ENCODE measurements at regions not wholly inside any gene's neighbourhood (a gene's known extent, or its start where the extent isn't known, plus 50 kb on each side); places are given as distances from the start of the nearest gene placed in this dataset.

DNA sequence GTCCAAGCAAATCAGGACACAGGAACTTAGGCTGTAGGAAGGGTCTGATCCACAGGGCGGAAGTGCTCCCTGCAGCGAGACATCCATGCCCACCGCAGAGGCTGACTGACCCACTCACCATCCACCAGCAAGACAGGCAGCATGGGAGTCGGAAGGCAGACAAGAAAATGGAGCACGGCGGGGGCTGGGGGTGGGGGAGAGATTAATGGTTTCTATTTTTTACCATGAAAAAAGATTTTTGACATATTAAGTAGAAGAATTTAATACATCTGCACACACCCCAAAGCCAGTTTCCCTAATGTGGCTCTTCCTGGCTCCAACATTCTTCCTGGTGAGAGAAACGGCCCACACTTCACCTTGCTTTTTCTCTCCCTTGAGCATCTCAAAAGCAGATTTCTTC lies 55.1 kb upstream of the ST8SIA3 start:
- Histone ChIP-seq H3K4me2 (ENCODE audit: low read length) (no peak overlapping the region), H2AFZ (ENCODE audit: low read depth, low read length) (no peak overlapping the region), H4K20me1 (ENCODE audit: insufficient read depth, low read length) (no peaks in the 10 kb centered on the region), H3K27ac (ENCODE audit: low read depth, low read length) (no peak overlapping the region), H3K4me3 (ENCODE audit: insufficient read depth, low read depth, low read length) (no peak overlapping the region), H3K36me3 (ENCODE audit: insufficient read depth, low read length) (no peaks in the 10 kb centered on the region), H3K4me1 (ENCODE audit: insufficient read depth, low read length) (no peaks in the 10 kb centered on the region), H3K27me3 (ENCODE audit: insufficient read depth, low read length) (no peaks in the 10 kb centered on the region), H3K79me2 (ENCODE audit: insufficient read depth, low read length) (no peaks in the 10 kb centered on the region), H3K9ac (ENCODE audit: low read length) (no peak overlapping the region), H3K9me3 (ENCODE audit: insufficient read depth, low read depth, low read length) (no peaks in the 10 kb centered on the region)
- H3K4me1 Mint-ChIP-seq (ENCODE audit: low read depth, unreplicated experiment): no peaks in the 10 kb centered on the region
- H3K36me3 Mint-ChIP-seq (ENCODE audit: low read depth, unreplicated experiment): no peaks in the 10 kb centered on the region
- FAIRE-seq: no peak
- H3K9me3 Mint-ChIP-seq (ENCODE audit: unreplicated experiment): no peaks in the 10 kb centered on the region
- no peak for TF ChIP-seq EZH2 (IDR thresholded peaks at IDR 0.05; ENCODE audit: insufficient read depth, low read length)
- TF ChIP-seq, protein P1, sequence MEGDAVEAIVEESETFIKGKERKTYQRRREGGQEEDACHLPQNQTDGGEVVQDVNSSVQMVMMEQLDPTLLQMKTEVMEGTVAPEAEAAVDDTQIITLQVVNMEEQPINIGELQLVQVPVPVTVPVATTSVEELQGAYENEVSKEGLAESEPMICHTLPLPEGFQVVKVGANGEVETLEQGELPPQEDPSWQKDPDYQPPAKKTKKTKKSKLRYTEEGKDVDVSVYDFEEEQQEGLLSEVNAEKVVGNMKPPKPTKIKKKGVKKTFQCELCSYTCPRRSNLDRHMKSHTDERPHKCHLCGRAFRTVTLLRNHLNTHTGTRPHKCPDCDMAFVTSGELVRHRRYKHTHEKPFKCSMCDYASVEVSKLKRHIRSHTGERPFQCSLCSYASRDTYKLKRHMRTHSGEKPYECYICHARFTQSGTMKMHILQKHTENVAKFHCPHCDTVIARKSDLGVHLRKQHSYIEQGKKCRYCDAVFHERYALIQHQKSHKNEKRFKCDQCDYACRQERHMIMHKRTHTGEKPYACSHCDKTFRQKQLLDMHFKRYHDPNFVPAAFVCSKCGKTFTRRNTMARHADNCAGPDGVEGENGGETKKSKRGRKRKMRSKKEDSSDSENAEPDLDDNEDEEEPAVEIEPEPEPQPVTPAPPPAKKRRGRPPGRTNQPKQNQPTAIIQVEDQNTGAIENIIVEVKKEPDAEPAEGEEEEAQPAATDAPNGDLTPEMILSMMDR (IDR thresholded peaks at IDR 0.05; ENCODE audit: insufficient read depth, low read depth, low read length): no peak
- DNase-seq (ENCODE audit: low read depth): no peak
- no peak overlapping the region for H3K4me3 Mint-ChIP-seq (ENCODE audit: unreplicated experiment)
- H3K27ac Mint-ChIP-seq (ENCODE audit: unreplicated experiment): no peak overlapping the region
- H3K27me3 Mint-ChIP-seq (ENCODE audit: low read depth, unreplicated experiment): peaks cover 21% of the 10 kb centered on the region

DNA sequence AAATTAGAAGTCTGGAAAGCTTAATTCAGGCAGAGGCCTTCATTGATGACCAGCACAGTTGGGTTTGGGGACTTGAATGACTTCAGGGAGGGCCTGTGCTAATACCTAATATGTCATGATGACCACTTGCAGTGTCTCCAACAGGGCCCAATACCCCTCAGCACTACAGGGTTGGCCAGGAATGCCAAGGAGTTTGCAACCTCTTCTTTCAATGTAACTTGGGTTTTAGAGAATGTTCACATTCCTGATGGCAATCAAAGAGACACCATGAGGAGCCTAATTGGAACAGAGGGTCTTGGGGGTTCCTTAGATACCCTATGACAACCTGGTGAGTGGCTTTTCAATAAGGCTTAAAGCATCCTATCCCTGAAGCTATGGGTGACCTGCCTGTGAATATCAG lies 52.4 kb upstream of the ST8SIA3 start:
- no peak overlapping the region for H3K4me2 ChIP-seq (ENCODE audit: low read length)
- no peak for TF ChIP-seq EZH2 (IDR thresholded peaks at IDR 0.05; ENCODE audit: insufficient read depth, low read length)
- TF ChIP-seq, protein P1 (IDR thresholded peaks at IDR 0.05; ENCODE audit: insufficient read depth, low read depth, low read length): no peak
- H3K9ac ChIP-seq (ENCODE audit: low read length): no peak overlapping the region
- no peaks in the 10 kb centered on the region for H3K4me1 ChIP-seq (ENCODE audit: insufficient read depth, low read length)
- H3K27me3 ChIP-seq (ENCODE audit: insufficient read depth, low read length): no peaks in the 10 kb centered on the region
- no peaks in the 10 kb centered on the region for H4K20me1 ChIP-seq (ENCODE audit: insufficient read depth, low read length)
- no peak overlapping the region for H3K27ac Mint-ChIP-seq (ENCODE audit: unreplicated experiment)
- no peaks in the 10 kb centered on the region for H3K9me3 Mint-ChIP-seq (ENCODE audit: unreplicated experiment)
- FAIRE-seq: no peak
- no peaks in the 10 kb centered on the region for H3K36me3 Mint-ChIP-seq (ENCODE audit: low read depth, unreplicated experiment)
- H3K27ac ChIP-seq (ENCODE audit: low read depth, low read length): no peak overlapping the region
- no peak overlapping the region for H3K4me3 Mint-ChIP-seq (ENCODE audit: unreplicated experiment)
- H3K4me1 Mint-ChIP-seq (ENCODE audit: low read depth, unreplicated experiment): no peaks in the 10 kb centered on the region
- H3K4me3 ChIP-seq (ENCODE audit: insufficient read depth, low read depth, low read length): no peak overlapping the region
- no peaks in the 10 kb centered on the region for H3K36me3 ChIP-seq (ENCODE audit: insufficient read depth, low read length)
- H2AFZ ChIP-seq (ENCODE audit: low read depth, low read length): no peak overlapping the region
- no peaks in the 10 kb centered on the region for H3K79me2 ChIP-seq (ENCODE audit: insufficient read depth, low read length)
- H3K27me3 Mint-ChIP-seq (ENCODE audit: low read depth, unreplicated experiment): peaks cover 22% of the 10 kb centered on the region
- DNase-seq (ENCODE audit: low read depth): no peak
- H3K9me3 ChIP-seq (ENCODE audit: insufficient read depth, low read depth, low read length): no peaks in the 10 kb centered on the region

DNA sequence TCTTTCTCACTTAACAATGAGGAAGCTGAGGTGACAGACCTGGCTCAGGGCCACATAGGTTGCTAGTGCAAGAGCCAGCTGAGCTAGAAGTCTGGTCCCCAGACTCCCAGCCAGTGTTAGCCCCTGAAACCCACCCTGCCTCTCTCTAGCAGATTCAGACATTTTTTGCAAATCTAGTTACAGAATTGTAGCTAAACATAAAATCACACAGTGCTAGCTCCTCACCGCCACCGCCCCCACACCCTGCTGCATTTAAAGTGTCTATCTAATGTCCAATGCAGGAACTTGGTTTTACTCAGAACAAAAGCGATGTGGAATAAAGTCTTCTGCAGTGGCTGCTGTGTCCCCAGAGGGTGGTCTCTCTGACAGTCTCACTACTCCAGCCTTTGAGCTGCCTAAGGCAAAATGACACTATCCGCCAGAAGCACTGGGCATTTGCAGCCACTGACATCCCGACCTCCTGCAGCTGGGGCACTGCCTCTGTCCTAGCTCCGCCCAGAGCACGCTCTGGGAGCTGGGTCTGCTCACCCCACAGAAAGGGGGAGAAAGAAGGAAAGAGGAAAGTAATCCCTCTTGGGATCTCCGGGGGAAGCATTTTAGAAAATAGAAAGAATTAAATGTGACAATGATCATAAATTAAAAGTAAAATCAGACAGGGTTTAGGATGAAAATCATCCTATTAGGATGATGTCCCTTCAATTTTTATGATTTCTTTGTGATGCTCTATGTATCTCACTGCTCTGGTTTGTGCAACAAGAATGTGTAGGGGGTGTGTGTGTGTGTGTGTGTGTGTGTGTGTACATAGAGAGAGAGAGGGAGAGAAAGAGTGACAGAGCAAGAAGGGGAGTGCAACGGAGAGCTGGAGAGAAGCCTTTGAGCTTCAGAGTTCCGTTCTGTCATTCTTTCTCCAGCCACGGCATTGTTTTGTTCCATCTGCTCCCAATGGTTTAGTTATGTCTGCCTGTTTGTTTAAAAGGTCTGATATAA lies 50.5 kb upstream of the ST8SIA3 start:
- no peak overlapping the region for H3K9ac ChIP-seq (ENCODE audit: low read length)
- H3K4me1 ChIP-seq (ENCODE audit: insufficient read depth, low read length): no peaks in the 10 kb centered on the region
- no peak overlapping the region for H2AFZ ChIP-seq (ENCODE audit: low read depth, low read length)
- TF ChIP-seq, protein P1 (IDR thresholded peaks at IDR 0.05; ENCODE audit: insufficient read depth, low read depth, low read length): no peak
- TF ChIP-seq EZH2 (IDR thresholded peaks at IDR 0.05; ENCODE audit: insufficient read depth, low read length): no peak
- no peaks in the 10 kb centered on the region for H4K20me1 ChIP-seq (ENCODE audit: insufficient read depth, low read length)
- H3K27me3 ChIP-seq (ENCODE audit: insufficient read depth, low read length): no peaks in the 10 kb centered on the region
- H3K27me3 Mint-ChIP-seq (ENCODE audit: low read depth, unreplicated experiment): peaks cover 19% of the 10 kb centered on the region
- no peaks in the 10 kb centered on the region for H3K36me3 Mint-ChIP-seq (ENCODE audit: low read depth, unreplicated experiment)
- no peak overlapping the region for H3K4me3 ChIP-seq (ENCODE audit: insufficient read depth, low read depth, low read length)
- no peak for FAIRE-seq
- DNase-seq (ENCODE audit: low read depth): no peak
- H3K9me3 Mint-ChIP-seq (ENCODE audit: unreplicated experiment): no peaks in the 10 kb centered on the region
- H3K4me1 Mint-ChIP-seq (ENCODE audit: low read depth, unreplicated experiment): no peaks in the 10 kb centered on the region
- no peaks in the 10 kb centered on the region for H3K9me3 ChIP-seq (ENCODE audit: insufficient read depth, low read depth, low read length)
- no peaks in the 10 kb centered on the region for H3K36me3 ChIP-seq (ENCODE audit: insufficient read depth, low read length)
- no peaks in the 10 kb centered on the region for H3K79me2 ChIP-seq (ENCODE audit: insufficient read depth, low read length)
- no peak overlapping the region for H3K4me2 ChIP-seq (ENCODE audit: low read length)
- no peak overlapping the region for H3K27ac Mint-ChIP-seq (ENCODE audit: unreplicated experiment)
- H3K27ac ChIP-seq (ENCODE audit: low read depth, low read length): no peak overlapping the region
- no peak overlapping the region for H3K4me3 Mint-ChIP-seq (ENCODE audit: unreplicated experiment)
